Activated CD8-positive, alpha-beta memory T cell treated with anti-CD3 and anti-CD28 coated beads for 1 hour (primary cell): ENCODE measurements at regions not wholly inside any gene's neighbourhood (a gene's known extent, or its start where the extent isn't known, plus 50 kb on each side); places are given as distances from the start of the nearest gene placed in this dataset.

ENCODE experiments used
- DNase-seq, 2 donors: peaks; one replicate each; pipeline ENCODE4 v3.0.0-alpha.2; 2020; ENCODE audit warnings: low read depth in 1 of 2; ENCODE audit errors: extremely low read depth in 1 of 2

GRCh38 chr3:194832346-194833104 lies 146.8 kb downstream of the FAM43A start:
- DNase-seq, result no peak

DNA sequence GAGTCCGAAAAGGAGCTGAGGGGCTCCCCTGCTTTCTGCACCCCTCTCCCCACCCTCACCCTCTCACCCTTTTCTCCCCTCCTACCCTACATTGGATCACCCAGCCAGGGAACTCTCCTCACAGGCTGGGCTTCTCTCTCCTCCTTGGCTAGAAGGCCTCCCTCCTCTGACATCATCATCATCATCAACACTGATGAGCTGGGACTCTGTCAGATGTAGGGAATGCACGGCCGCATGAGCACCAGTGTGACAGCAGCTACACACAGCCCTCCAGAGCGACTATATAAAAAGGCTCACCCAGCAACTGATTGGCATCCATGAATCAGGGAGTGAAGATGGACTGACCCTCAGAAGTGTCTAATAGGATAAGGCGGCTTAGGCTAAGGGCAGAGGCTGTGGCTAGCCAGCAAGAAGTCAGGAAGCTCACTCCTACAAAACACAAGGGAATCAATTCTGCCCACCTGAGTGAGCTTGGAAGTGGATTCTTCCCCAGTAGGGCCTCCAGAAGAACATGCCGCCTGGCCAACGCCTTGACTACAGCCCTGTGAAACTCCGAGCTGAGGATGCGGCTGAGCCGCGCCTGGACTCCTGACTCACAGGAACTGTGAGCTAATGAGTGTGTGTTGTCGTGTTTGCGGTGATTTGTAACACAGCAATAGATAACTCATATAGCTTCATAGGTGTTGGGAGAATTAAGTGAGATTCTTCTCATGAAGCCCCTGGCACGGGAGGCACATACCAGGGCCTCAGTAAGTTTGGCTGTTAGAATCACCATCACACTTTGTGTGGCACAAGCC lies 147.6 kb downstream of the FAM43A start:
- no peak for DNase-seq

- DNase-seq, result no peak
Observed at GRCh38 chr3:194836661-194837060, 151.0 kb downstream of the FAM43A start.

DNA sequence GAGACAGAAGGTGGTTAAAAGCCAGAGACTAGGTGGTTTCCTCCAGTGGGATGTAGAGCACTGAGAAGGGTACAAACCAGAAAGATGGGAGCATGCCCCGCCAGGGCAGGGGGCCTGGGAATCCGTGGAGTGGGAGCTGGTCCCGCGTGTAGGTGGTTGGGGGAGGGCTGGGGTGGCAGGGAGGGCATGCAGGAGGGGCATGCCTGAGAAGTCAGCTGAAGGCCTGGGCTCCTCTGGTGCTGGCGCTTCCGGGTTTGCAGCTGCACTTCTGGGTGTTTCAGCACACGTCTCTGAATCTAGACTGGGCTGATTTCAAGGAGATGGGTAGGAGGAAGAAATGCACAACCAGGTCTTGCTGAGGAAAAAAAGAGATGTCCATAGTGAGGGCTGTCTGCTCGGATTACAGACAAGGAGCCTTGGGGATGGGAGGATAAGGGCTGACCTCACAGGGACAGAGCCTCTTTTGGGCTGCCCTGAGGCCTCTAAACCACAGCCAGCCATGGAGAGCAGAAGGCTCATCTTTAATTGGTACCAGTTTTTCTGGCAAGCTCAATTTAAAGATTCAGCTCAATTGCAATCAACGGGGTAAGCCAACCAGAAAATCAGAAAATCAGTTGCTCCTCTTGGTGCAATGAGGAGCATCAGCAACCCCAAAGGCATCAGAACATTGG lies 151.9 kb downstream of the FAM43A start:
- no peak for DNase-seq

DNA sequence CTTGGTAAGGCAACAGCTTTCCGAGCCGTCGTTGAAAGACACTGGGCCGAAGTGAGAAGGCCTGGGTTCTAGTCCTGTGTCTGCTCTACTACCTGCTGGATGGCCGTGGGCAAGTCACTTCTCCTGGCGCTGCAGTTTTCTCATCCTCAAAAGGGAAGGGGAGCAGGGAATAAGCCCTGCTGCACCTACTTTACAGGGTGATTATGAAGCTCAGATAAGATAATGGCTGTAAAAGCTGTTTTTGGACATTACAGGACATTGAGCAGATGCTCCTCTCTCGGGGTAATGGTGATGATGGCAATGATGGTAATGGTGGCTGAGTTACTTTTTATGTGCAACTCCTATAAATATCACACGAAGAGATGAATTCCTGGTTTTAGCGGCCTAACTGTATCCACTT lies 152.6 kb downstream of the FAM43A start:
- DNase-seq, result no peak

- DNase-seq, result no peak
Observed at GRCh38 chr3:194840661-194841514, 155.2 kb downstream of the FAM43A start.

- no peak for DNase-seq
Observed at GRCh38 chr3:194841515-194841841, 155.8 kb downstream of the FAM43A start.

GRCh38 chr3:194843556-194843955 lies 157.9 kb downstream of the FAM43A start:
- no peak for DNase-seq

GRCh38 chr3:194844046-194844445 lies 158.4 kb downstream of the FAM43A start:
- DNase-seq, result no peak

DNA sequence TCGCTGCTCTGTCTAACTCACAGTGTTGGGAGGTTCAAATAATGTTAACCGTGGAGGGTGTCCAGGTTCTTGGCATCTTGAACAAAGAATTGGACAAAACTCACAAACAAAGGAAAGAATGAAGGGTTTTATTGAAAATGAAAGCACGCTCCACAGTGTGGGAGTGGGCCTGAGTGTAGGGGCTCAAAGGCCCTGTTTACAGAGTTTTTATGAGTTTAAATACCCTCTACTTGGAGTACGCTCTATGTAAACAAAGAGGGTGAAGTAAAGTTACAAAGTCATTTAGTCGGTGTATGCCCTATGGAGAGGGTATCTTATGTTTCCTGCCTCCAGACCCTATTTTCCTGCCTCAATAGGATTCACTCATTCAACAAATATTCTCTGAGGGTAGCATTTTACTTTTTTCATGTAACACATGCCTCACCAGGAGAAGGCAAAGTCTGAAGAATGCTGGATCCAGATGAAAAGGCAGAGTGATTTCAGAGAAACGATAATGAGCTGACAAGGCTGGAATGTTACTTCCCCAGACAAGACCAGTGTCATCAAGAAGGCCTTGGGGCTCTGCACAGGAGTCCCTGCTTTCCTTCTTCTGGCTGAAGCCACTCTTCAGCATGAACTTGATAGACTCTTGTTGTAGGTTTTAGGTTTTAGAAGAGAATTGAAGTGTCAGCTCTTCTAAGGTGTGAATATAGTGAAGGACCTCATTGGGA lies 163.6 kb downstream of the FAM43A start:
- DNase-seq, result no peak

- no peak for DNase-seq
Observed at GRCh38 chr3:194851254-194851653, 165.6 kb downstream of the FAM43A start.

DNA sequence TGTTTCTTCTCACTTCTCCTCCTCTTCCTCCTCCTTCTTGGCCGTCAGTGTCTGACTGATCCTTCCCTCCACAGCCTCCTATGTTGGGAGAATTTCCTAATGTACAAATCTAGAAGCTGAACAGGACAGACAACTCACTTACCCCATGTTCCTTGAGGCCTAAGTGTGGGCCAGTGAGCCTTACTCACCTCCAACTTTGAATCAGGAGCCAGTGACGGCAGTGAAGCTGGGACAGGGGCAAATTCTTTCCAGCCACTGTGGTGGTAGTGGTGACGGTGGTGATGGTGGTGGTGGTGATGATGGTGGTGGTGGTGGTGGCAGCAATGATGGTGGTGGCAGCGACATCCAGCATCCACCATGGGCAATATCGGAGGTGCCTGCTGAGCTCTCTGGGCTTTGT lies 166.3 kb downstream of the FAM43A start:
- no peak for DNase-seq

- no peak for DNase-seq
Observed at GRCh38 chr3:194852345-194852744, 166.7 kb downstream of the FAM43A start.

DNA sequence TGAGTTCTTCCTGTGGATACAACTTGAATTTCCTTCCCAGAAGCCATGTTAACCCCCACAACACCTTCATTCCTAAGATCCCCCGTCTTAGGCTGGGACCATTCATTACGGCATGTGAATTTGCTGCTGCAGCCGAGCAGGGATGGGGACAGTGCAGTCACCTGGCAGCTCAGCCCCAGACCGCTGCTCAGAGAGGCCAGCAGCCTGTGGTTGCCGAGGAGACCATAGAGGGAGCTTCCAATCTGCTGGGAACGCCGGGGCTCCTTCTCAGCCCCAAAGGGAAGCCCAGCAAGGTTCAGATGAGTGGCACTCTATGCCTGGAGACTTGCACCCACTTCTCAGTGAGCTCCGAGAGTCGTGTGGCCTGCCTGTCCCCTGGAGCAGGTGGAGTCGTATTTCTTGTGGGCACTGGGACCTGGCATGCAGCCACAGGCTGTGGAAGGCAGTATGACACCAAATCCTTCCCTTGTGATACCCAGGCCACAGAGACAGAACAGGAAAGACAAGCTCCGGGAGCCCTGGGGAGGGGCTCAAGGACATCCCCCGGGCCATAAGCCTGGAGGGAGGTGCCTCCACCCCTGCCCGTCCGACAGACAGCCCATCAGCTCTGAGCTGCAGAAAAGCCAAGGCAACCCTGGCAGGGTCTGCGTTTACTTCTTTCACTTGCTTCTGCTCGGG lies 167.3 kb downstream of the FAM43A start:
- DNase-seq, result no peak

DNA sequence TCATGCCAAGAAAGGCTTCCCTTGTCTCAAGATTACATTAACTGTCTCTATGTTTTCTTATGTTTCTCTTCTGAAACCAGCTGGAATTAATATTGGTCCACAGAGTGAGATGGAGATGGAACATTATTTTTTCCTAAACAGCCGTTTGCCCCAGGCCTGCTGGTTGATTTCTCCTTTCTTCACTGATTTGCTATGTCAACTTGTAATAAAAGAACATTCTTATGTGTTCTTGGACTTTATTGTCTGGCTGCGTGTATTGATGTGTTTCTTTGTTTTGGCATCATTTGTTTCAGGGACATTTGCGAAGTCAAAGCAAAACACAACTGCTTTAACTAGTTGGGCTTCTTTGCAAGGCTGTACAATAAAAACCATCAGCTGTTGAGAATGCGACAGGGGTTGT lies 168.5 kb downstream of the FAM43A start:
- no peak for DNase-seq

- no peak for DNase-seq
Observed at GRCh38 chr3:194854659-194855390, 169.1 kb downstream of the FAM43A start.

DNA sequence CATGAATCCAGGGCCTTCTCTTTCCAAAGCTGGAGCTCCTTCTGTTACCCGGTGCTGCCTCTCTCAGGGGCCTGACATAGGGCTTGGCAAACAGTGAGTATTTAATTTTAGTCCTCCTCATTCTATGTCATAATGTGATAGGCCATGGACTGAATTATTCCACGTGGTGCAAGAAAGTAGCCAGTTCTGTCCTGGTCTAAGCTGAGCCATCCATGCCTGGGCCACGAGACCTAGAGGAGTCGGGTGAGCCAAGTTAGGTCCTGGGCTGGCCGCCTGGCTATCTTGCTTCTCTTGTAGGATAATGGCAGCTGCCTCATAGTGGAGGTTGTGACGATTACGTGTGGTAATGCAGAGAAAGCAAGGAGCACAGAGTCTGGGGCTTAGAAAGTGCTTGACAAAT lies 170.6 kb downstream of the FAM43A start:
- DNase-seq, result no peak

DNA sequence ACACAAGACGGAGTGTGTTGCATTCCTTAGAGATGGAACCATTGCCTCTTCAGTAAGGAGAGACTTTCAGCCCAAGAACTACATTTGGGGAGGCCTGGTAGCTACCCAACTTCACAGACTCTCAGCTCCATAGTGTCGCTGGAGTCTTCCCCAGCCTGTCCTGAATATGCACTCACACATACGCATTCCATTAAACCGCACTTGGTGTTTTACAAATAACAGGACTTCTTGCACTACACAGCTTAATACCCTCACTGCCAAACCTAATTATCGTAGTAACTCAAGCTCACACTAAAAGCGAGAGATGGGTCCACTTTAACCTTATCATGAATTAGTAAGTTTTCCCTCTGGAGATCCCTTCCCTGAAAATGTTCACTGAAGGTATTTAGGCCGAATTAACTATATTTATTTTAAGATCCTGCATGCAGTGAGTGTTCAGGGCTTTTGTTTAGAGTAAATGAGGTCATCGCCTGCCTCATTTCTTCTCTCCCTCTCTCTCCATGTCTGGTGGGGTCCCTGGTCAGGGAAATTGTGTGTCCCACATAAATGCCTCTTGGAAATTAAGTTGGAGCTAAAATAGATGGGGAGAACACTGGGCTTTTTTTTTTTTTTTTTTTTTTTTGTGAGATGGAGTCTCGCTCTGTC lies 171.9 kb downstream of the FAM43A start:
- no peak for DNase-seq

GRCh38 chr3:194858382-194858781 lies 172.7 kb downstream of the FAM43A start:
- DNase-seq, result no peak
